CD4-positive, alpha-beta T cell (primary cell): ENCODE measurements at regions not wholly inside any gene's neighbourhood (a gene's known extent, or its start where the extent isn't known, plus 50 kb on each side); places are given as distances from the start of the nearest gene placed in this dataset.

Experiments
- ATAC-seq: fragments of 200-7000 bp; cut with Tn5 transposase; one replicate; pipeline ENCODE4 v1.10.0; 2022; ENCODE audit warnings: mild to moderate bottlenecking; ENCODE audit not compliant: poor library complexity
- CTCF ChIA-PET: fragments of 350-600 bp; sonication (Branson Sonifier 250); formaldehyde crosslinking; loops from one replicate; lab custom pipeline; 2021; ENCODE audit warnings: antibody characterized with exemption, inconsistent platforms; lab: Charles Lee
- POLR2A ChIA-PET: fragments of 350-600 bp; sonication (Branson Sonifier 250); formaldehyde crosslinking; loops from one replicate; lab custom pipeline; 2021; ENCODE audit warnings: antibody characterized with exemption, inconsistent platforms; lab: Charles Lee
- DNase-seq, 14 experiments: peaks; one replicate each; pipeline ENCODE4 v3.0.0-alpha.2; 2013 to 2020; ENCODE audit warnings: mixed read lengths in 2 of 14
- H3K27ac ChIP-seq, 2 donors: one replicate each; pipeline versions ENCODE4 v1.5.1 to v1.7.0; 2013; ENCODE audit warnings: low read length in 2 of 2, low read depth in 1 of 2, mild to moderate bottlenecking in 1 of 2
- H3K27me3 ChIP-seq, 2 experiments: 1 replicate in 1 of 2; 2 replicates in 1 of 2; pipeline versions ENCODE4 v1.6.1 to v1.7.0; 2013; ENCODE audit warnings: low read length in 2 of 2, control low read depth in 1 of 2, mild to moderate bottlenecking in 1 of 2, moderate library complexity in 1 of 2; ENCODE audit not compliant: insufficient read depth in 2 of 2, control insufficient read depth in 1 of 2
- H3K36me3 ChIP-seq: one replicate; pipeline ENCODE4 v1.6.1; 2013; ENCODE audit warnings: low read length, control low read depth; ENCODE audit not compliant: insufficient read depth
- H3K4me1 ChIP-seq: one replicate; pipeline ENCODE4 v1.6.1; 2013; ENCODE audit warnings: low read length, control low read depth; ENCODE audit not compliant: insufficient read depth
- H3K4me3 ChIP-seq: one replicate; pipeline ENCODE4 v1.5.1; 2013; ENCODE audit warnings: mild to moderate bottlenecking, low read length, moderate library complexity
- H3K9me3 ChIP-seq, 2 experiments: 1 replicate in 1 of 2; 2 replicates in 1 of 2; pipeline versions ENCODE4 v1.6.1 to v1.7.0; 2013; ENCODE audit warnings: low read length in 2 of 2, mild to moderate bottlenecking in 2 of 2, control low read depth in 1 of 2, moderate library complexity in 1 of 2; ENCODE audit not compliant: control insufficient read depth in 1 of 2, insufficient read depth in 1 of 2
- H3K27ac Mint-ChIP-seq: one replicate; pipeline ENCODE4 v1.8.0; 2020; ENCODE audit warnings: mixed read lengths
- H3K27me3 Mint-ChIP-seq: one replicate; pipeline ENCODE4 v1.8.0; 2021; ENCODE audit warnings: mixed read lengths
- H3K36me3 Mint-ChIP-seq: one replicate; pipeline ENCODE4 v1.8.0; 2021; ENCODE audit warnings: low read depth, mixed read lengths
- H3K4me1 Mint-ChIP-seq: one replicate; pipeline ENCODE4 v1.8.0; 2021; ENCODE audit warnings: low read depth, mixed read lengths
- H3K4me3 Mint-ChIP-seq: one replicate; pipeline ENCODE4 v1.8.0; 2020; ENCODE audit warnings: mild to moderate bottlenecking, mixed read lengths
- H3K9me3 Mint-ChIP-seq: one replicate; pipeline ENCODE4 v1.8.0; 2020; ENCODE audit warnings: mixed read lengths
- intact Hi-C, 2 experiments: fragments of 100-400 bp; cut with DNase I in 1 of 2; cut with micrococcal nuclease in 1 of 2; formaldehyde crosslinking; loops; one replicate each; pipeline versions ENCODE4 v1.15.1 to v1.9.0; 2023 to 2025; cut with DNase I, micrococcal nuclease
- TF ChIP-seq, protein P1 (sequence below): fragments of 200-600 bp; IDR thresholded peaks from one replicate; pipeline ENCODE4 v1.8.0; 2022; ENCODE audit warnings: antibody characterized with exemption, mild to moderate bottlenecking

- POLR2A ChIA-PET: no interaction called here
- ATAC-seq: no peak
- Mint-ChIP-seq H3K27me3 (no peaks in the 10 kb centered on the region), H3K4me1 (no peaks in the 10 kb centered on the region), H3K4me3 (no peak overlapping the region), H3K9me3 (peaks cover 15% of the 10 kb centered on the region), H3K36me3 (no peaks in the 10 kb centered on the region), H3K27ac (no peak overlapping the region)
- Histone ChIP-seq H3K27me3 (no peaks in the 10 kb centered on the region), H3K36me3 (no peaks in the 10 kb centered on the region), H3K4me1 (no peaks in the 10 kb centered on the region), H3K4me3 (no peak overlapping the region), H3K27ac (no peak overlapping the region), H3K9me3 (peaks cover 6 to 9% of the 10 kb centered on the region in 2 experiments)
- CTCF ChIA-PET: no interaction called here
- DNase-seq: no peak
- TF ChIP-seq, protein P1, sequence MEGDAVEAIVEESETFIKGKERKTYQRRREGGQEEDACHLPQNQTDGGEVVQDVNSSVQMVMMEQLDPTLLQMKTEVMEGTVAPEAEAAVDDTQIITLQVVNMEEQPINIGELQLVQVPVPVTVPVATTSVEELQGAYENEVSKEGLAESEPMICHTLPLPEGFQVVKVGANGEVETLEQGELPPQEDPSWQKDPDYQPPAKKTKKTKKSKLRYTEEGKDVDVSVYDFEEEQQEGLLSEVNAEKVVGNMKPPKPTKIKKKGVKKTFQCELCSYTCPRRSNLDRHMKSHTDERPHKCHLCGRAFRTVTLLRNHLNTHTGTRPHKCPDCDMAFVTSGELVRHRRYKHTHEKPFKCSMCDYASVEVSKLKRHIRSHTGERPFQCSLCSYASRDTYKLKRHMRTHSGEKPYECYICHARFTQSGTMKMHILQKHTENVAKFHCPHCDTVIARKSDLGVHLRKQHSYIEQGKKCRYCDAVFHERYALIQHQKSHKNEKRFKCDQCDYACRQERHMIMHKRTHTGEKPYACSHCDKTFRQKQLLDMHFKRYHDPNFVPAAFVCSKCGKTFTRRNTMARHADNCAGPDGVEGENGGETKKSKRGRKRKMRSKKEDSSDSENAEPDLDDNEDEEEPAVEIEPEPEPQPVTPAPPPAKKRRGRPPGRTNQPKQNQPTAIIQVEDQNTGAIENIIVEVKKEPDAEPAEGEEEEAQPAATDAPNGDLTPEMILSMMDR: no peak
- intact Hi-C loops: no loop called here
These were observed 199.7 kb upstream of the VSTM2A start for GRCh38 chr7:54342458-54342857.

GRCh38 chr7:54343511-54343910 is 198.7 kb upstream of the VSTM2A start:
- Histone ChIP-seq H3K9me3 (peaks cover 6 to 9% of the 10 kb centered on the region in 2 experiments), H3K27me3 (no peaks in the 10 kb centered on the region), H3K36me3 (no peaks in the 10 kb centered on the region), H3K4me3 (no peak overlapping the region), H3K27ac (no peak overlapping the region), H3K4me1 (no peaks in the 10 kb centered on the region)
- H3K4me3 Mint-ChIP-seq: no peak overlapping the region
- H3K27ac Mint-ChIP-seq: no peak overlapping the region
- POLR2A ChIA-PET: no interaction called here
- DNase-seq: no peak
- H3K9me3 Mint-ChIP-seq: peaks cover 22% of the 10 kb centered on the region
- H3K4me1 Mint-ChIP-seq: no peaks in the 10 kb centered on the region
- intact Hi-C loops: no loop called here
- ATAC-seq: no peak
- TF ChIP-seq, protein P1: no peak
- no peaks in the 10 kb centered on the region for H3K36me3 Mint-ChIP-seq
- CTCF ChIA-PET: no interaction called here
- H3K27me3 Mint-ChIP-seq: no peaks in the 10 kb centered on the region

DNA sequence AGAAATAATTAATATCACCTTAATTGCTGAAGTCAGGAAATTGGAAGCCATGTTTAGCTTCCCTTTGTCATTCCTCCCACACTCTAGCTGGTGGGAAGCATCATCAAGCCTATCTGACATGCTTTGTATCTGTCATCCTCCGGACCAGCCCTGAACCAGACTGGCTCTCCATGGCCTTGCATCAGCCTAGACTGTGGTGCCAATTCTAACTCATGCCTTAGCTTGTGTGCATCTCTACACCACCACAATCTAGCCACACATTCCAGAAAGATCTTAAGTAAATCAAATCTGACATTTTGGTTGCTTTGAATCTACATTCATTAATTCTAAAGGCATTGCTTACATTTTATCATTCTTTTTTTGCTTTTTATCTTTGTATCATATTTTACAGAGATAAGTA is 196.4 kb upstream of the VSTM2A start:
- H3K27me3 Mint-ChIP-seq: no peaks in the 10 kb centered on the region
- TF ChIP-seq, protein P1: no peak
- ChIA-PET POLR2A (no interaction called here), CTCF (no interaction called here)
- Histone ChIP-seq H3K27ac (no peak overlapping the region), H3K36me3 (no peaks in the 10 kb centered on the region), H3K27me3 (no peaks in the 10 kb centered on the region), H3K4me1 (no peaks in the 10 kb centered on the region), H3K4me3 (no peak overlapping the region), H3K9me3 (peaks cover 4 to 6% of the 10 kb centered on the region in 2 experiments)
- ATAC-seq (no peak), DNase-seq (no peak)
- no peak overlapping the region for H3K27ac Mint-ChIP-seq
- H3K9me3 Mint-ChIP-seq: peaks cover 25% of the 10 kb centered on the region
- no peak overlapping the region for H3K4me3 Mint-ChIP-seq
- intact Hi-C loops: no loop called here
- no peaks in the 10 kb centered on the region for H3K36me3 Mint-ChIP-seq
- H3K4me1 Mint-ChIP-seq: no peaks in the 10 kb centered on the region
